ENCODE measurements at regions not wholly inside any gene's neighbourhood (a gene's known extent, or its start where the extent isn't known, plus 50 kb on each side); places are given as distances from the start of the nearest gene placed in this dataset.

- no peak for TF ChIP-seq CHD7 (IDR thresholded peaks at IDR 0.05; ENCODE audit: insufficient replicate concordance, low read length)
- TF ChIP-seq KDM5A (IDR thresholded peaks at IDR 0.05; ENCODE audit: low read length) = no peak
- TF ChIP-seq EZH2 (IDR thresholded peaks at IDR 0.05; ENCODE audit: low read depth, low read length, severe bottlenecking) = no peak
- TF ChIP-seq CHD2 (IDR thresholded peaks at IDR 0.05; ENCODE audit: low read length) = no peak
- no peak for TF ChIP-seq SIX5 (IDR thresholded peaks at IDR 0.05; ENCODE audit: low read depth, low read length)
- no peak for TF ChIP-seq POU5F1 (IDR thresholded peaks at IDR 0.05; ENCODE audit: low read depth, low read length)
- no peak for TF ChIP-seq CTBP2 (IDR thresholded peaks at IDR 0.05; ENCODE audit: borderline replicate concordance, insufficient read depth, insufficient read length, low read length)
- TF ChIP-seq SRF (IDR thresholded peaks at IDR 0.05; ENCODE audit: low read depth, low read length) = no peak
- TF ChIP-seq RAD21 (IDR thresholded peaks at IDR 0.05 in 1 of 2, conservative IDR thresholded peaks at IDR 0.05 in 1 of 2; ENCODE audit: low read depth in 2 of 2, low read length in 2 of 2) = no peak
Observed at GRCh38 chr6:132009175-132009574, 58.0 kb upstream of the CCN2 start (continued).

Data from H1 (cell line).